ENCODE measurements at regions not wholly inside any gene's neighbourhood (a gene's known extent, or its start where the extent isn't known, plus 50 kb on each side); places are given as distances from the start of the nearest gene placed in this dataset.

DNA sequence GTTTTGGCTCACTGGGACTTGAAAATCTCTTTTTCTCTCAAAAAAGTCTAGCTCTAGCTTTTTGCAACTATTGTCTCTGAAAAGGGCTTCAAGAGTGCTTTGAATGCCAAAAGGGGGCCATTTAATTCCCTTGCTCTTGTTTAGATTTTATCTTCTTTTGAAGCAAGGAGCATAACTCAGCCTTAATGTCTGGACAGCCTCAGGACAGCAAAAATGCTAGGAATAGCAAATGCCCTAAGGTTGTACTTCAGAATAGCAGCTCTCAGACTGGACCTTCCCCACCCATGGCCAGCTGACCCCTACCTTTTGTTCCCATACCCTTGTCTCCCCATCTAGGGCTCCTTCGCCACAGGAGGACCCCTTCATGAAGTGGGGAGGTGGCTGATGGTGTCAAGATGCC, 121.4 kb downstream of the KCNK1 start:
- H3F3A ChIP-seq (ENCODE audit: insufficient read depth, low read depth) = peaks cover 10% of the 10 kb centered on the region
- H3K4me3 ChIP-seq = no peak overlapping the region
- no peaks in the 10 kb centered on the region for H3K9me3 ChIP-seq (ENCODE audit: insufficient read depth, low read depth)
- BruUV-seq (replicated peaks) = no TSS peak
- H4K20me1 ChIP-seq (ENCODE audit: insufficient read depth) = no peaks in the 10 kb centered on the region
- H3K27me3 ChIP-seq (ENCODE audit: insufficient read depth, low read depth) = no peaks in the 10 kb centered on the region
- POLR2A ChIA-PET (ENCODE audit: unreplicated experiment) = interaction anchor here (0.6 kb wide), 1 partner anchor 174 kb away, joined by 3 read pairs; no protein-coding TSS in a partner anchor
- intact Hi-C loops (cut with micrococcal nuclease; ENCODE audit: unreplicated experiment) = no loop called here
- no peak overlapping the region for H3K27ac ChIP-seq
- 0 out of 2 replicates have a peak overlapping the region, but pooled peaks have one; percentile 1 for H3K4me2 ChIP-seq
- DNase-seq = no peak
- TF ChIP-seq CTCF (conservative IDR thresholded peaks at IDR 0.05) (no peak), EZH2 (IDR thresholded peaks at IDR 0.05; ENCODE audit: low read depth) (no peak)
- H3K9me2 ChIP-seq (ENCODE audit: insufficient read depth) = no peaks in the 10 kb centered on the region; the same call in 1 of the 2 replicates
- H3K36me3 ChIP-seq (ENCODE audit: low read depth) = no peaks in the 10 kb centered on the region
- no peaks in the 10 kb centered on the region for H3K79me2 ChIP-seq (ENCODE audit: low read depth)
- CTCF ChIA-PET = no interaction called here
- 0 out of 2 replicates have a peak, but pooled peaks cover 9% of the 10 kb centered on the region for H3K4me1 ChIP-seq (replicated peaks; ENCODE audit: insufficient read depth)
- no peak overlapping the region for H2AFZ ChIP-seq

- H3K79me2 ChIP-seq (ENCODE audit: low read depth) = no peaks in the 10 kb centered on the region
- H3K27me3 ChIP-seq (ENCODE audit: insufficient read depth, low read depth) = no peaks in the 10 kb centered on the region
- no peaks in the 10 kb centered on the region for H3K36me3 ChIP-seq (ENCODE audit: low read depth)
- no peak overlapping the region for H3K4me3 ChIP-seq
- no peak overlapping the region for H3K27ac ChIP-seq
- no peaks in the 10 kb centered on the region; the same call in 1 of the 2 replicates for H3K9me2 ChIP-seq (ENCODE audit: insufficient read depth)
- H4K20me1 ChIP-seq (ENCODE audit: insufficient read depth) = no peaks in the 10 kb centered on the region
- 0 out of 2 replicates have a peak overlapping the region, but pooled peaks have one; percentile 1 for H3K4me2 ChIP-seq
- DNase-seq = peak in 1 of 2 experiments; percentile 81
- no TSS peak for BruUV-seq (replicated peaks)
- no peaks in the 10 kb centered on the region for H3K9me3 ChIP-seq (ENCODE audit: insufficient read depth, low read depth)
- CTCF ChIA-PET = no interaction called here
- TF ChIP-seq EZH2 (IDR thresholded peaks at IDR 0.05; ENCODE audit: low read depth) (no peak), CTCF (conservative IDR thresholded peaks at IDR 0.05) (no peak)
- no peak overlapping the region for H2AFZ ChIP-seq
- peaks cover 10% of the 10 kb centered on the region for H3F3A ChIP-seq (ENCODE audit: insufficient read depth, low read depth)
- POLR2A ChIA-PET (ENCODE audit: unreplicated experiment) = interaction anchor here (0.5 to 0.6 kb wide), 2 partner anchors 123 to 173 kb away, joined by 3 to 4 read pairs; no protein-coding TSS in a partner anchor
- intact Hi-C loops (cut with micrococcal nuclease; ENCODE audit: unreplicated experiment) = no loop called here
- 0 out of 2 replicates have a peak, but pooled peaks cover 9% of the 10 kb centered on the region for H3K4me1 ChIP-seq (replicated peaks; ENCODE audit: insufficient read depth)
Measured at GRCh38 chr1:233735847-233736246, 121.9 kb downstream of the KCNK1 start.

DNA sequence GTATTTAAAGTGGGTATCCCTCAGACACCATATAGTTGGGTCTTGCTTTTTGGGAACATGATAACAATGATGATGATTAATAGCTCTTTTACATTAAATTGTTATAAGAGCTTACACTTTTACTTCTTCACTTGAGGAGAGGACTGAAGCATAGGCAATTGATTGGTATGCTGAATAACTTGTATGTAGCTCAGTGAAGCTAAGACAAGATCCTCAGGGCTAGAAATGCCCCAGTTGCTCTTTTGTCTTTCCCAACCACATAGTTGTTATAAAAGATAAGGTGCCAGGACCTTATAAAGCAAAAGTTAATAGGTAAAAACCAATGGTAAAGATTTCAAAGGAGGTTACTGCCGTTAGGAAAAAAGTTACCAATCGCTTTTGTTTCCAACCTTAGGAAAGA, 123.4 kb downstream of the KCNK1 start:
- BruUV-seq (replicated peaks) = no TSS peak
- Histone ChIP-seq H4K20me1 (ENCODE audit: insufficient read depth) (no peaks in the 10 kb centered on the region), H3K36me3 (ENCODE audit: low read depth) (no peaks in the 10 kb centered on the region), H3K9me3 (ENCODE audit: insufficient read depth, low read depth) (no peaks in the 10 kb centered on the region), H3K27ac (no peak overlapping the region), H3K79me2 (ENCODE audit: low read depth) (no peaks in the 10 kb centered on the region), H3F3A (ENCODE audit: insufficient read depth, low read depth) (peaks cover 10% of the 10 kb centered on the region), H3K4me3 (no peak overlapping the region), H2AFZ (no peak overlapping the region), H3K27me3 (ENCODE audit: insufficient read depth, low read depth) (no peaks in the 10 kb centered on the region), H3K4me2 (no peak overlapping the region), H3K9me2 (ENCODE audit: insufficient read depth) (no peaks in the 10 kb centered on the region; the same call in 1 of the 2 replicates), H3K4me1 (replicated peaks; ENCODE audit: insufficient read depth) (0 out of 2 replicates have a peak, but pooled peaks cover 9% of the 10 kb centered on the region)
- ChIA-PET POLR2A (ENCODE audit: unreplicated experiment) (no interaction called here), CTCF (no interaction called here)
- intact Hi-C loops (cut with micrococcal nuclease; ENCODE audit: unreplicated experiment) = no loop called here
- DNase-seq = no peak
- TF ChIP-seq CTCF (conservative IDR thresholded peaks at IDR 0.05) = no peak
- no peak for TF ChIP-seq EZH2 (IDR thresholded peaks at IDR 0.05; ENCODE audit: low read depth)

Measured in PC-9 (cell line).